Activated CD8-positive, alpha-beta memory T cell treated with anti-CD3 and anti-CD28 coated beads, Interleukin-2, amount 10 ng/mL, durations not matched to agents 7 days and 5 days (primary cell): ENCODE measurements at regions not wholly inside any gene's neighbourhood (a gene's known extent, or its start where the extent isn't known, plus 50 kb on each side); places are given as distances from the start of the nearest gene placed in this dataset.

Experiments used
- ATAC-seq: fragments of 150-1000 bp; cut with Tn5 transposase; one replicate; pipeline ENCODE4 v1.10.0; 2021; ENCODE audit warnings: moderate library complexity
- CTCF ChIA-PET: fragments of 350-600 bp; sonication (Branson Sonifier 250); formaldehyde crosslinking; loops from one replicate; lab custom pipeline; 2021; ENCODE audit warnings: antibody characterized with exemption; lab: Charles Lee
- DNase-seq: peaks from one replicate; pipeline ENCODE4 v3.0.0-alpha.2; 2020
- H3K27ac Mint-ChIP-seq: one replicate; pipeline ENCODE4 v1.8.0; 2021; ENCODE audit warnings: mild to moderate bottlenecking, mixed read lengths
- H3K27me3 Mint-ChIP-seq: one replicate; pipeline ENCODE4 v1.8.0; 2021; ENCODE audit warnings: mixed read lengths
- H3K36me3 Mint-ChIP-seq: one replicate; pipeline ENCODE4 v1.8.0; 2021; ENCODE audit warnings: mild to moderate bottlenecking, mixed read lengths
- H3K4me1 Mint-ChIP-seq: one replicate; pipeline ENCODE4 v1.8.0; 2021; ENCODE audit warnings: mixed read lengths
- H3K4me3 Mint-ChIP-seq: one replicate; pipeline ENCODE4 v1.8.0; 2021; ENCODE audit warnings: mild to moderate bottlenecking, moderate library complexity, mixed read lengths
- H3K9me3 Mint-ChIP-seq: one replicate; pipeline ENCODE4 v1.8.0; 2022; ENCODE audit warnings: low read depth, mixed read lengths

DNA sequence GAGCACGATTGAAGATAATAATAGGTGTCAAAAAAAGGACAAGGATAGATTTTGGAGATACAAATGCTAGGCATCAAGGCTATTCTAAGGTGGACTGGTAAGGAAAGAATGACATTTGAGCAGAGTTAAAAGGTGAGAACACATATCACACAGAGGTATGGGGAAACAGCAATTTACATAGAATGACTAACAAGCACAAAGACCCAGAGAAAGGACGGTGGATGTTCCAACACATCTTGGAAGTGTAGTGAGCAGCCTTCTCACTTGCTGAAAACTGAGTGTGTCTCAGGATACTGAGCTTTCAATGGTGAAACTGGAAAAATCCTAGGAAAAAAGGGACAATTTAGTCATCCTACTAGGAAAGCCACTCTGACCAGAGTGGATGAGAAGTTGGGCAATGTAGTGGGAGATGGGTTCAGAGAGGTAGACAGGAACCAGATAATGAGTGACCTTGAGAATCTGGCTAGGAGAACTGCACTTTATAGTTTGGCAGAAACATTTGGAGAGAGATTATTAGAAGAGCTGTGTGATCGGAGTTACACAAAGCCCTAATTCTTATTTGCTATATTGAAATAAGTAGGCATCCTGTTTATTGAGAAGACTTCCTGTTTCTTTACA lies 706.0 kb downstream of the KCNA4 start:
- DNase-seq, result no peak
- H3K27ac Mint-ChIP-seq, result no peak overlapping the region
- no peaks in the 10 kb centered on the region for H3K4me1 Mint-ChIP-seq
- ATAC-seq, result no peak
- H3K4me3 Mint-ChIP-seq, result no peak overlapping the region
- H3K27me3 Mint-ChIP-seq, result no peaks in the 10 kb centered on the region
- H3K36me3 Mint-ChIP-seq, result no peaks in the 10 kb centered on the region
- peaks cover 5% of the 10 kb centered on the region for H3K9me3 Mint-ChIP-seq
- CTCF ChIA-PET, result no interaction called here

DNA sequence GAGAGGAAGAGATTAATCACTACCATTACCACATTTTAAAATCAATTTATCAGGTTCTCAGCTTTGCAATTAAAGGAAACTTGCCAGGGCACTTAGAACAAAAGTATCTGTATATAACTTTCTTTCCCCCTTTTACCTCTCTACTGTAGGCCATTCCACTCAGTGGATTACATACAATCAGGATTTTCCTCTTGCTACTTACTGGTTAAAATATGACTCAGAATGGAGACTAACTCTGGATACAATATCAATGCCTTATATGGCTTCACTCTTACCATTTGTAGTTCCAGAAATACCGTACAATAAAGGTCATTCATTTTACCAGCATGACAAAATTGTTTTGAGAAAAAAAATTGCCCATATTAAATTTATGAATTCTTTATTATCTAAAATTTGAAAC lies 706.8 kb downstream of the KCNA4 start:
- no peak overlapping the region for H3K27ac Mint-ChIP-seq
- no peak for DNase-seq
- H3K27me3 Mint-ChIP-seq, result no peaks in the 10 kb centered on the region
- CTCF ChIA-PET, result no interaction called here
- peaks cover 5% of the 10 kb centered on the region for H3K9me3 Mint-ChIP-seq
- no peak overlapping the region for H3K4me3 Mint-ChIP-seq
- H3K36me3 Mint-ChIP-seq, result no peaks in the 10 kb centered on the region
- no peaks in the 10 kb centered on the region for H3K4me1 Mint-ChIP-seq
- no peak for ATAC-seq

DNA sequence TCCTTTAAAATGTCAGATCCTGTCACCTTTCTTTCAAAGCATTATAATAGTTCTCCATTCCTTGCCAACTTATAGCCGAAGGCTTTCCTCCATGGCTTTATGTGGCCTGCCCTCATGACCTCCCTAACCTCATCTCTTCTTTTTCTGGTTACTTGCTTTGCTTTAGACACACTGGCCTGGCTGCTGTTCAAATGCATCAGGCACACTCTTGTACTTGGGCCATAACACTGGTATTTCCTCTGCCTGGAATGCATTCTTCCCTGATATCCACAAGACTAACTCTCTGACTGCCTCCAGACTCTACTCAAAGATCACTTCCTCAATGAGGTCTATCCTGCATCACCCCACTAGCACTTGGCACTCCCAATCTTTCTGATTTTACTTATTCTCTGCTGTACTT lies 710.3 kb downstream of the KCNA4 start:
- H3K4me1 Mint-ChIP-seq, result no peaks in the 10 kb centered on the region
- no peak for DNase-seq

DNA sequence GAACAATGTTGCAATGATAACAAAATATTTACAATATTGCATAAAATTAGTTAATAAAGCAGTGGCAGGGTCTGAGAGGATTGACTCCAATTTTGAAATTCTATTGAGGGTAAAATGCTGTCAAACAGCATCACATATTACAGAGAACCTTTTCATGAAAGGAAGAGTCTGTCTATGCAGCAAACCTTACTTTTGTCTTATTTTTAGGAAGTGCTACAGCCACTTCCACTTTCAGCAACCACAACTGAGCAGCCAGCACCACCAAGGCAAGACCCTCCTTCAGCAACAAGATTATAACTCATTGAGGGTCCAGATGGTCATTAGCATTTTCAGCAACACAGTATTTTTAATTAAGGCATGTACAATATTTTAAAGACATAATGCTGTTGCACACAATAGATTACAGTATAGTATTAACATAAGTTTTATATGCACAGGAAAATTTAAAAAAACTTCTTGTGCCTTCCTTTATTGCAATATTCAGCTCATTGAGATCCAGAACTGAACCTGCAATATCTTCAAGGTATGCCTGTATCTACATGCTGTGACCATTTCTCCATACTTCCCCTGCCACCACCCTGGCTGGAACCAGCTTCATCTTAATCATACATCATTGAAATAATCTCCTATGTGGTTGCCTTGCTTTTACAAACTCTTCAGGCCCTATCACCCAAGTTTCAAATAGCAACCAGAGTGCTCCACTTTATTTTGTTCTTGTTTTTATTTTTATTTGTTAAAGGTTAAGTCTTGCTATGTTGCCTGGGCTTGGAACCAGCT lies 711.2 kb downstream of the KCNA4 start:
- DNase-seq, result no peak
- CTCF ChIA-PET, result no interaction called here

More for the DNA sequence above, 710.3 kb downstream of the KCNA4 start:
- Mint-ChIP-seq H3K9me3 (peaks cover 12% of the 10 kb centered on the region), H3K27ac (no peak overlapping the region), H3K4me3 (no peak overlapping the region), H3K27me3 (no peaks in the 10 kb centered on the region), H3K36me3 (no peaks in the 10 kb centered on the region)
- CTCF ChIA-PET, result no interaction called here
- no peak for ATAC-seq

DNA sequence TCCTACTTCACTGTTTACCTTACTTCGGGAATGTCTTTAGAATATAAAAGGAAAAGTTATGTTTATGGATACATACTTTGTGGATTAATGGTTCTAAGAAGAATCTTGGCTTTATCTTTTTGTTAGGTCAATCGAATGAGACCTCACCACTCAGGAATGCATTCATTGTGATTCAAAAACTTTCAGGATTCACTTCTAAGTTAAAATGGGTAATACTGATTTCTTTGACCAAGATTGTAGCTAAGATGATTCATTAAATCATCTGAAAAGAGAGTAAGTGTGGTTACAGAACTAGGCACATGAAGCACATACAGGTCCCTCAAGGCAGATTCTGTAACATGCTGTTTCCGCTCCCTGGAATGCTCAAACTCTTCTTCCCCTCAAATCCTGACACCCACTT lies 716.4 kb downstream of the KCNA4 start:
- H3K27ac Mint-ChIP-seq, result no peak overlapping the region
- H3K4me1 Mint-ChIP-seq, result no peaks in the 10 kb centered on the region
- CTCF ChIA-PET, result no interaction called here
- no peaks in the 10 kb centered on the region for H3K27me3 Mint-ChIP-seq
- H3K9me3 Mint-ChIP-seq, result peaks cover 12% of the 10 kb centered on the region
- H3K4me3 Mint-ChIP-seq, result no peak overlapping the region
- H3K36me3 Mint-ChIP-seq, result no peaks in the 10 kb centered on the region
- no peak for DNase-seq
- ATAC-seq, result no peak

More for the DNA sequence above, 711.2 kb downstream of the KCNA4 start:
- Mint-ChIP-seq H3K27me3 (no peaks in the 10 kb centered on the region), H3K27ac (no peak overlapping the region), H3K4me3 (no peak overlapping the region), H3K36me3 (no peaks in the 10 kb centered on the region), H3K4me1 (no peaks in the 10 kb centered on the region), H3K9me3 (peaks cover 10% of the 10 kb centered on the region)
- ATAC-seq, result no peak

DNA sequence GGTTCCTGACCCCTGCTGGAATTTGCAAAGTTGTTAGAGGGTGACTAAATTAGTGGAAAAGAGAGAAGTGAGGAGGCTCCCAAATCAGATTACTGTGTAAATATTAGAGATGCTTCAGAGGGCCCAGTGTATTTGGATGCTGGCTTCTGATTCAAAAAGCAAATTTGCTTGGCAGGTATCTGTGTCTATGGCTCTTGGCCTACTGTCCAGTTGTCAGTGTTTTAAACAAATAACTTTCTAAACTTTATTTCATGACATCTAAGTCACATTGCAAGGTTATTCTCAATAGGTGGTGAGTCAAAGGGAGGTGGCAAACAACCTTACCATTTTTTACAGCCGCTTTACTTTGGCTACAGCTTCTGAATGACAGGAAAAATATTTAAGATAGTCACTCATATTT lies 720.1 kb downstream of the KCNA4 start:
- no peak for DNase-seq
- Mint-ChIP-seq H3K36me3 (no peaks in the 10 kb centered on the region), H3K4me1 (no peaks in the 10 kb centered on the region), H3K4me3 (no peak overlapping the region), H3K9me3 (peaks cover 5% of the 10 kb centered on the region), H3K27me3 (no peaks in the 10 kb centered on the region), H3K27ac (no peak overlapping the region)
- ATAC-seq, result no peak
- CTCF ChIA-PET, result no interaction called here

DNA sequence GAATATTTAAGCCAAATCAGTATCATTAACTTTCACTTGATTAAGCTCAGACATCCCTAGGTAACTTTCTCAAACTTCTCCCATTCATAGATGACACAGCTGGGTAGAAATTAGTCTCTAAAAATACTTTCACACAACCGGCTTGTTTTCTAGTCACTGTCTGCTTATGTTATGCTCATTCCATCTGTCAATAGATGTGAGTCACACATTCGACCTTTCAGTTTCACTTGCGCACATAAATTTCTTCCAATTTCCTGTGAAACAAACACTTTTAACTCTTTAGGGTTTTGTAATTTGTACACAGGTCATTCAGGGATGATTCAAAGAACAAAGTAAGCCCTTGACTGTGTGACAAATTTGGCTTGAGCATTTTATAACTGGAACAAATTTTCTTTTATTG lies 723.0 kb downstream of the KCNA4 start:
- H3K9me3 Mint-ChIP-seq, result peaks cover 2% of the 10 kb centered on the region
- no peaks in the 10 kb centered on the region for H3K27me3 Mint-ChIP-seq
- no peaks in the 10 kb centered on the region for H3K36me3 Mint-ChIP-seq
- CTCF ChIA-PET, result no interaction called here
- ATAC-seq, result no peak
- DNase-seq, result no peak
- no peak overlapping the region for H3K27ac Mint-ChIP-seq
- no peak overlapping the region for H3K4me3 Mint-ChIP-seq
- H3K4me1 Mint-ChIP-seq, result no peaks in the 10 kb centered on the region

DNA sequence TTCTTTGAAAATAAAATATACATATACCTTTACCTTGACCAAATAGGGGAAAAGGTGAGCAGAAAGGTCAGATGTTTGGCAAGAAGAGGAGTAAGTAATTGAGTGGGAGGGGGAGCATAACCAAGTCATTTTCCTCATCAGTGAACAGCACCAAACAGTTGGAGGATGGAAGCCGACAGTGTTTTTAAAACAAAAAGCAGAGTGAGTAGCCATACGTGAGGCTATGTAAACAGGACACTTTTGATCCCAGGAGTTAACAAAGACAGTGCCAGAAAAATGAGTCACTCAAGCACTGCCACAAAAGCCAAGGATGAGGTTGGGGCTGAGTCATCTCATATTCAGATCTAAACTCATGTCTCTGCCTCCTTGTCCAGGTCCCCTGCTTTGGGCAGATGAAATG lies 734.7 kb downstream of the KCNA4 start:
- Mint-ChIP-seq H3K4me3 (no peak overlapping the region), H3K9me3 (peaks cover 15% of the 10 kb centered on the region), H3K36me3 (no peaks in the 10 kb centered on the region), H3K27me3 (no peaks in the 10 kb centered on the region), H3K4me1 (no peaks in the 10 kb centered on the region), H3K27ac (no peak overlapping the region)
- no peak for DNase-seq
- CTCF ChIA-PET, result no interaction called here
- ATAC-seq, result no peak

DNA sequence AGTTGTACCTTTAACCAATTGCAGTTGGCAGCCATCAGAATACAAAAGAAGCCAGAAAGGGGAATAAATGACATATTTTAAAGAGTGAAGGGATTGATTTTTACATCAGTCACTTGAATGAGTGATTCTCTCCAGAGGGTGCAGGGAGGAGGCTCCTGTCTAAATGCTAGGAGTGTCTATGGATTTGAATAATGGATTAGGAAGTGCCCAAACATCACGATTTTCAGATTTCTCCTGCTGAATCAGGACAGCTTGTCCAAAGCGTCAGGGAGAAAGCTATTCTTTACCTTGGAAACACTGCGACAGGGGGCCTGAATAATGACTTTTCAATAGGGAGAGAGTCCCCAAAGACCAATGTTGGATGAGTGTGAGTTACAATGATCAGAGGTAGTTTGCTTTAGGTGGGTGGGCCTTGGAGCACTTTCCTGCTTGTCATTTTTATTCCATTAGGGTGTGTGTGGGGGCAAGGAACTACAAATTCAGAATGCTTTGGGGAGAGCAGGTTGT lies 735.5 kb downstream of the KCNA4 start:
- CTCF ChIA-PET, result no interaction called here
- no peak overlapping the region for H3K4me3 Mint-ChIP-seq
- H3K27ac Mint-ChIP-seq, result no peak overlapping the region
- no peak for ATAC-seq
- no peaks in the 10 kb centered on the region for H3K36me3 Mint-ChIP-seq
- H3K9me3 Mint-ChIP-seq, result peaks cover 15% of the 10 kb centered on the region
- no peak for DNase-seq
- H3K27me3 Mint-ChIP-seq, result no peaks in the 10 kb centered on the region
- H3K4me1 Mint-ChIP-seq, result no peaks in the 10 kb centered on the region

DNA sequence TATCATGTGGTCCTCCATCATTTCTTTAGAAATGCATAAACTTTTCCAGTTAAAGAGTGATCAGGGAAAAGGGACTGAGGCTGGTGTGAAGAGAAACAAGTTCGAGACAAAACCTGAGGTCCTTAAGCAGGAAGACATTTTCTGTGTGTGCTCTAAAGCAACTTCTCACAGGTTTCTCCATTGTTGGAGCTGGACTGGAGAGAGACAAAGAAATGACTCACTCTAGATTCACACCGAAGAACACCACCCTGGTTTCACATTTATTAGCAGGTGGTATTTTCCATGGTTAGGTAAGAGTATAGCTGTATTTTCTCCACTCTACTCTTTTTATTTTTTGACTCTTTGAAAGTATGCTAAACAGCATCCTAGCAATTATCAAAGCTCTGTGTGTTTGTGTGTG lies 736.4 kb downstream of the KCNA4 start:
- no peaks in the 10 kb centered on the region for H3K4me1 Mint-ChIP-seq
- DNase-seq (no peak), ATAC-seq (no peak)
- H3K36me3 Mint-ChIP-seq, result no peaks in the 10 kb centered on the region
- H3K4me3 Mint-ChIP-seq, result no peak overlapping the region
- CTCF ChIA-PET, result no interaction called here
- H3K9me3 Mint-ChIP-seq, result peaks cover 19% of the 10 kb centered on the region
- no peak overlapping the region for H3K27ac Mint-ChIP-seq
- H3K27me3 Mint-ChIP-seq, result no peaks in the 10 kb centered on the region

DNA sequence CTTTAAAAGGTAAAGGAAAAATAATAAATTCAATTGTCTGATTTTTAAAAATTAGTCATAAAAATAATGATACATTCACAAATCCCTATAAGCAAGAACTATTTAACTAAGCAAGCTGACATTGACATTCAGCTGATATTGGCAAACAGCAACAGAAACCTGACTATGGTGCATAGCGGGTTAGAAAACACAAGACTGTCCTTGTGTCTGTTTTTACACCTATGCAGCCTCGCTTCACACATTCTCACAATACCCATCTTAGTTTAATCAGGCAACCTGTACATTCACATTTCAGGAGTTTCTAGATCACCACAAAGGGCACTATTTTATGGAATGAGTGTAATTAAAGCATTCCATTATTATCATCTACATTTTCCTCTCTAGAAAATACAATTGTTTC lies 737.1 kb downstream of the KCNA4 start:
- Mint-ChIP-seq H3K4me1 (no peaks in the 10 kb centered on the region), H3K27me3 (no peaks in the 10 kb centered on the region), H3K4me3 (no peak overlapping the region), H3K27ac (no peak overlapping the region), H3K9me3 (peaks cover 18% of the 10 kb centered on the region), H3K36me3 (no peaks in the 10 kb centered on the region)
- CTCF ChIA-PET, result no interaction called here
- ATAC-seq (no peak), DNase-seq (no peak)

DNA sequence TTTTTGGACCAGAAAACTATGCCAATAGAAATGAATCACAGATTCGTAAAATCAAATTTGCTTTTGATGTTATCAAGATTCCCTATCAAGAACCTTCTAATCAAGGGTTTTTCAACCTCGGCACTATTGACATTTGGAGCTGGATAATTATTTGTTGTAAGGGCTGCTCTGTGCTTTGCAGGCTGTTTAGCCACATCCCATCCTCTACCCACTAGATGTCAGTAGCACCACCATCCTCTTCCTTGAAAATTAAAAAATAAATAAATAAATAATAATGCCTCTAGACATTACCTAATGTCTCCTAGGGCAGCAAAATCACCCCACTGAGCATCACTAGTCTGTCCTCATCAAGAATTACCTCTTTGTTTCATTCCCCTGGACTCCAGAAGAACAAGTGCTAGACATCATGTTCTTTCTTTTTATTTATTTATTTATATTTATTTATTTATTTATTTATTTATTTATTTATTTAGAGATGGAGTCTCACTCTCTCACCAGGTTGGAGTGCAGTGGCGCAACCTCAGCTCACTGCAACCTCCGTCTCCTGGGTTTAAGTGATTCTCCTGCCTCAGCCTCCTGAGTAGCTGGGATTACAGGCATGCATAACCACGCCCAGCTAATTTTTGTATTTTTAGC lies 744.7 kb downstream of the KCNA4 start:
- ATAC-seq, result no peak
- DNase-seq, result no peak

DNA sequence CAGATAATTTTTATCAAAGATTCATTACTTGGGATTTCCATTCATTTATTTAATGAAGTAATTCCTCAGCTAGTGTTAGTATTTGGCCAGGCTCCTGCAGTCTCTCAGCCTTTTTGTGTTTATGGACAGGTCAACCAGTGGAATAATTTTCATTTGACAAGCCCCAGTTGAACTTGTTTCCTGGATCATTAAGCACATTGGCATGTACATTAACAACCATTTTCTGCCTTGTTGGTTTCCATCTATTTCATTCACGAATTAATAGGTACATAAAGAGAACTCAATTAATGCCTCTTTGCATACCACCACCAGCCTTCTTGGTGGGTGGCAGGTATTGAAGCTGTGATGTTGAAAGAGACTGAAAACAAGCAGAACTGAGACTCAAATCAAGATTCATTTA lies 745.2 kb downstream of the KCNA4 start:
- no peak for ATAC-seq
- no peaks in the 10 kb centered on the region for H3K36me3 Mint-ChIP-seq

More for the DNA sequence above, 744.7 kb downstream of the KCNA4 start:
- no peak overlapping the region for H3K27ac Mint-ChIP-seq
- no peaks in the 10 kb centered on the region for H3K27me3 Mint-ChIP-seq
- H3K36me3 Mint-ChIP-seq, result no peaks in the 10 kb centered on the region
- no peaks in the 10 kb centered on the region for H3K4me1 Mint-ChIP-seq
- CTCF ChIA-PET, result no interaction called here
- H3K4me3 Mint-ChIP-seq, result no peak overlapping the region
- H3K9me3 Mint-ChIP-seq, result peaks cover 9% of the 10 kb centered on the region

DNA sequence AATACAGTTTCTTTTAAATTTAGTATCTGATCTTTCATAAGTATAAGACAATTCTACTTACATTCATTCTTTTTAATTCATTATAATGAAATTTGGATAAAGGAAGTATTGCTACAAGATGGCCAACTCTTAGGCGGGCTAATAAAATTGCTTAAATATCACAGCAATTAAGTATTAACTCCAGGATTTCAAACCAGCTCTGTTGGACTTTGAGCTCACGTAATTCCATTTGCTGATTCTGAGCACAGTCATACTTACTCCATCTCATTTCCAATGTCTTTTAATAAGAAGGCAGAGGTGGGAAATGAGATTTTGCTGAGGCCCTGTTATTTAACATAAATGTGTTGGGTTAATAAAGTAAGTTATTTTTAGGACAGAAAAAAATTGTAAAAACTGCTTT lies 748.1 kb downstream of the KCNA4 start:
- CTCF ChIA-PET, result no interaction called here
- ATAC-seq, result no peak
- H3K27me3 Mint-ChIP-seq, result no peaks in the 10 kb centered on the region
- peaks cover 6% of the 10 kb centered on the region for H3K9me3 Mint-ChIP-seq
- no peak overlapping the region for H3K4me3 Mint-ChIP-seq
- no peaks in the 10 kb centered on the region for H3K4me1 Mint-ChIP-seq
- no peak for DNase-seq
- H3K27ac Mint-ChIP-seq, result no peak overlapping the region
- no peaks in the 10 kb centered on the region for H3K36me3 Mint-ChIP-seq

More for the DNA sequence above, 745.2 kb downstream of the KCNA4 start:
- Mint-ChIP-seq H3K27ac (no peak overlapping the region), H3K4me1 (no peaks in the 10 kb centered on the region), H3K9me3 (peaks cover 9% of the 10 kb centered on the region), H3K27me3 (no peaks in the 10 kb centered on the region), H3K4me3 (no peak overlapping the region)
- CTCF ChIA-PET, result no interaction called here
- no peak for DNase-seq
